ENCODE measurements at regions not wholly inside any gene's neighbourhood (a gene's known extent, or its start where the extent isn't known, plus 50 kb on each side); places are given as distances from the start of the nearest gene placed in this dataset.

DNA sequence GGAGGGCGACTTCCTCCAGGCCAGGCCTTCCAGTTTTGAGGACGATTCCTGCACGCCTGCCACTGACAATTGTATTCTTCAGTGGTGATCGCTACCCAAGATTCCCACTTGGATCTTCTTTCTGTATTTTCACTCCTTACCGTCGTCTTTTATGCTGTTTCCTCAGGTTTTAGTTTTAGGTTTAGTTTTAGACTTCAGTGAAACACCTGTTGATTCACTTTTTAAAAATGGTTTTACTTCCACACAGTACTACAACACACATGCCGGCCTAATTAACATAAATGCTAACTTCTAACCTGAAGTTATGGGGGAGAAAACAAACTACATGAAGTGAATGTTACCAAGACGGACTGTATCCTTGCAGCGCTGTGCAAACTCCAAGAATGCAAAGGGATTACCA, 530.6 kb upstream of the MGMT start:
- TF ChIP-seq CTCF (conservative IDR thresholded peaks at IDR 0.05): no peak

GRCh38 chr10:128938558-128938957, 528.5 kb upstream of the MGMT start:
- no peak overlapping the region for H3K27ac ChIP-seq
- no peak for TF ChIP-seq CTCF (conservative IDR thresholded peaks at IDR 0.05)

More for the DNA sequence above, 530.6 kb upstream of the MGMT start:
- no peak overlapping the region for H3K27ac ChIP-seq

DNA sequence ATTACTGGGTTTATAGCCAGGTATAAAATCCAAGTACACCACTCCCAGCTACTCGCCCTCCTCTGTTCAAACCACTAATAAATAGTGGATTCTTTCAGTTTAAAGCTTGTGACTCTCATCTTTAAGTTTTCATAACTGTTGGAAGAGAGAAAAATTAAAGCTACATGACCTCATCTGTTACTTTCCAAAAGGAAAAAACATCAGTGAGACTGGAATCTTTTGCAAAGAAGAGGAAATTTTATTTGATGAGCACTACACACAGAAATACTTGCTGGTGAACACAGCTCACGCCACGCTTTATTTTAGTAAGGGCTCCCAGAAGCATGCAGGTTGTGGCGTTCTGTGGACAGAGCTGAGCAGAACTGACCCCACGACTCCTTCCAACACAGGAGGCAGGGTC, 527.0 kb upstream of the MGMT start:
- no peak overlapping the region for H3K27ac ChIP-seq
- no peak for TF ChIP-seq CTCF (conservative IDR thresholded peaks at IDR 0.05)

GRCh38 chr10:128943111-128943510, 523.9 kb upstream of the MGMT start:
- TF ChIP-seq CTCF (conservative IDR thresholded peaks at IDR 0.05): no peak
- no peak overlapping the region for H3K27ac ChIP-seq

DNA sequence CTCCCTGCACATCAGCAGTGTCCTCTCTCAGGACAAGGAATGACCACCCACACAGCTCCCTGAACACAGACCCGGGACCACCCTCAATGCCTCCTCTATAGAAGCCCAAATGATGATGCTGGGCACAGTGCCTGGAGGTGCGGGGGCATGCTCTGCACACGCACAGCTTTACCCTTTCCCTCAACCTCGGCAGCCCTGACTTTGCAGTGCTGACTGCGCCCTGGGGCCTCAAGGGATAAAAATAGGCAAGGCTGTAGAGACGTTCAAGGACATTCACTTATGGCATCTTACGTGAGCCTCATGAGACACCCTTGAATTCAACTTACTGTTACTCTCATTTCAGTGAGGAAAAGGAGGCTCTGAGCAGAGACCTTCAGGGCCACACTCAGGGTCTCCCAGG, 521.6 kb upstream of the MGMT start:
- TF ChIP-seq CTCF (conservative IDR thresholded peaks at IDR 0.05): no peak
- H3K27ac ChIP-seq: no peak overlapping the region

- TF ChIP-seq CTCF (conservative IDR thresholded peaks at IDR 0.05): no peak
- no peak overlapping the region for H3K27ac ChIP-seq
Measured at GRCh38 chr10:128950159-128950915, 516.7 kb upstream of the MGMT start.

DNA sequence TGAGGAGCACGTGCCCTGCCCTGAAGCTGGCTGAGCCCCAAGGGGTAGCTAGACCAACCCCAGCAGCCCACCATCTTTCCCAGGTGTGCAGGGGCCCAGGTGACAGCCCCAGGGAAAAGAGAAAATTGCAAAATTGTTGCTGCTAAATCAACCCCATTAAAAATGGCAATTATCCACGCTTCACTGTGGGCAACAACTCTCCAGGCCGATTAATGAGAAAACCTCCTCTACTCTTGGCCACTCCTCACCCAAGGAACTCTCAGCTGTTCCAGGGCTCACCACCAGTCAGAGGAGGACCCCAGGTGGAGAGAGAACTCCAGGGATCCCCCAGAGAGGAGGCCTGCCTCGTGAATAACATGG, 516.1 kb upstream of the MGMT start:
- TF ChIP-seq CTCF (conservative IDR thresholded peaks at IDR 0.05): no peak
- H3K27ac ChIP-seq: no peak overlapping the region
